ENCODE measurements at regions not wholly inside any gene's neighbourhood (a gene's known extent, or its start where the extent isn't known, plus 50 kb on each side); places are given as distances from the start of the nearest gene placed in this dataset.
"Not testable (repeated sequence)": the region's sequence is repeated elsewhere in the genome, so short reads cannot be mapped to it uniquely, and the experiment has no call there.

GRCh38 chr14:84029246-84029645, 1500.7 kb upstream of the FLRT2 start:
- DNase-seq (ENCODE audit: low read depth, low spot score): no peak

- no peak for DNase-seq (ENCODE audit: low read depth, low spot score)
Measured at GRCh38 chr14:84029720-84030119, 1500.2 kb upstream of the FLRT2 start.

GRCh38 chr14:84036840-84037239, 1493.1 kb upstream of the FLRT2 start:
- no peak for DNase-seq (ENCODE audit: low read depth, low spot score)

GRCh38 chr14:84037593-84037992, 1492.4 kb upstream of the FLRT2 start:
- no peak for DNase-seq (ENCODE audit: low read depth, low spot score)

- no peak for DNase-seq (ENCODE audit: low read depth, low spot score)
Measured at GRCh38 chr14:84040101-84040500, 1489.8 kb upstream of the FLRT2 start.

GRCh38 chr14:84041421-84041820, 1488.5 kb upstream of the FLRT2 start:
- DNase-seq (ENCODE audit: low read depth, low spot score): no peak

GRCh38 chr14:84042992-84043391, 1487.0 kb upstream of the FLRT2 start:
- DNase-seq (ENCODE audit: low read depth, low spot score): no peak

- no peak for DNase-seq (ENCODE audit: low read depth, low spot score)
Measured at GRCh38 chr14:84064316-84065125, 1465.4 kb upstream of the FLRT2 start.

- DNase-seq (ENCODE audit: low read depth, low spot score): no peak
Measured at GRCh38 chr14:84065811-84066210, 1464.1 kb upstream of the FLRT2 start.

GRCh38 chr14:84068288-84068687, 1461.7 kb upstream of the FLRT2 start:
- DNase-seq (ENCODE audit: low read depth, low spot score): no peak

GRCh38 chr14:84071061-84071460, 1458.9 kb upstream of the FLRT2 start:
- DNase-seq (ENCODE audit: low read depth, low spot score): no peak

- DNase-seq (ENCODE audit: low read depth, low spot score): no peak
Measured at GRCh38 chr14:84074626-84075025, 1455.3 kb upstream of the FLRT2 start.

GRCh38 chr14:84080944-84081343, 1449.0 kb upstream of the FLRT2 start:
- no peak for DNase-seq (ENCODE audit: low read depth, low spot score)

GRCh38 chr14:84084056-84084630, 1445.8 kb upstream of the FLRT2 start:
- no peak for DNase-seq (ENCODE audit: low read depth, low spot score)

- DNase-seq (ENCODE audit: low read depth, low spot score): no peak
Measured at GRCh38 chr14:84085493-84085892, 1444.5 kb upstream of the FLRT2 start.

GRCh38 chr14:84086714-84087113, 1443.2 kb upstream of the FLRT2 start:
- no peak for DNase-seq (ENCODE audit: low read depth, low spot score)

GRCh38 chr14:84087986-84088531, 1441.9 kb upstream of the FLRT2 start:
- peak; percentile 91 for DNase-seq (ENCODE audit: low read depth, low spot score)

- DNase-seq (ENCODE audit: low read depth, low spot score): peak; percentile 67
Measured at GRCh38 chr14:84090837-84091236, 1439.1 kb upstream of the FLRT2 start.

GRCh38 chr14:84095681-84096080, 1434.3 kb upstream of the FLRT2 start:
- DNase-seq (ENCODE audit: low read depth, low spot score): no peak

- no peak for DNase-seq (ENCODE audit: low read depth, low spot score)
Measured at GRCh38 chr14:84098261-84098660, 1431.7 kb upstream of the FLRT2 start.

GRCh38 chr14:84099560-84099959, 1430.4 kb upstream of the FLRT2 start:
- DNase-seq (ENCODE audit: low read depth, low spot score): not testable (repeated sequence)

- no peak for DNase-seq (ENCODE audit: low read depth, low spot score)
Measured at GRCh38 chr14:84107835-84108343, 1422.1 kb upstream of the FLRT2 start.

All from brain pericyte (primary cell).